ENCODE measurements at regions not wholly inside any gene's neighbourhood (a gene's known extent, or its start where the extent isn't known, plus 50 kb on each side); places are given as distances from the start of the nearest gene placed in this dataset.

GRCh38 chr13:107284173-107284572 lies 716.2 kb upstream of the ARGLU1 start:
- no peak for ATAC-seq
- TF ChIP-seq CTCF (IDR thresholded peaks at IDR 0.05), result no peak
- H3K9me3 ChIP-seq (ENCODE audit: control insufficient read depth, insufficient read depth, low read length), result peaks cover 11% of the 10 kb centered on the region
- H3K4me1 ChIP-seq (ENCODE audit: control insufficient read depth, insufficient read depth, low read length), result no peaks in the 10 kb centered on the region
- Mint-ChIP-seq H3K36me3 (no peaks in the 10 kb centered on the region), H3K4me1 (no peaks in the 10 kb centered on the region), H3K9me3 (peaks cover 13 to 16% of the 10 kb centered on the region in 2 donors), H3K27ac (no peak overlapping the region), H3K27me3 (ENCODE audit: low read depth in 2 of 2) (no peaks in the 10 kb centered on the region), H3K4me3 (no peak overlapping the region)
- H3K4me3 ChIP-seq (ENCODE audit: low read length), result no peak overlapping the region
- H3K27ac ChIP-seq (ENCODE audit: low read length), result no peak overlapping the region
- no peaks in the 10 kb centered on the region for H3K36me3 ChIP-seq (ENCODE audit: control insufficient read depth, insufficient read depth, low read length)
- H3K27me3 ChIP-seq (ENCODE audit: control insufficient read depth, insufficient read depth, low read length), result no peaks in the 10 kb centered on the region
- intact Hi-C loops (cut with micrococcal nuclease), result no loop called here
- no peak for DNase-seq

GRCh38 chr13:107277911-107278310 lies 710.0 kb upstream of the ARGLU1 start:
- WGBS (ENCODE audit: insufficient coverage), result 77% methylated on average over 4 of the region's 6 CpGs
- TF ChIP-seq CTCF (IDR thresholded peaks at IDR 0.05), result no peak
- H3K27me3 Mint-ChIP-seq (ENCODE audit: low read depth in 2 of 2), result no peaks in the 10 kb centered on the region

GRCh38 chr13:107276936-107277335 lies 709.0 kb upstream of the ARGLU1 start:
- H3K27ac Mint-ChIP-seq, result no peak overlapping the region
- no peaks in the 10 kb centered on the region for H3K36me3 ChIP-seq (ENCODE audit: control insufficient read depth, insufficient read depth, low read length)

More at GRCh38 chr13:107277911-107278310, 710.0 kb upstream of the ARGLU1 start:
- H3K4me3 Mint-ChIP-seq, result no peak overlapping the region
- intact Hi-C loops (cut with micrococcal nuclease), result no loop called here
- H3K36me3 ChIP-seq (ENCODE audit: control insufficient read depth, insufficient read depth, low read length), result no peaks in the 10 kb centered on the region
- peaks cover 1% of the 10 kb centered on the region for H3K9me3 ChIP-seq (ENCODE audit: control insufficient read depth, insufficient read depth, low read length)
- no peaks in the 10 kb centered on the region for H3K4me1 ChIP-seq (ENCODE audit: control insufficient read depth, insufficient read depth, low read length)
- no peaks in the 10 kb centered on the region for H3K4me1 Mint-ChIP-seq
- H3K27me3 ChIP-seq (ENCODE audit: control insufficient read depth, insufficient read depth, low read length), result no peaks in the 10 kb centered on the region
- H3K36me3 Mint-ChIP-seq, result no peaks in the 10 kb centered on the region
- H3K27ac Mint-ChIP-seq, result no peak overlapping the region
- H3K9me3 Mint-ChIP-seq, result peaks cover 8 to 16% of the 10 kb centered on the region in 2 donors
- H3K4me3 ChIP-seq (ENCODE audit: low read length), result no peak overlapping the region
- no peak overlapping the region for H3K27ac ChIP-seq (ENCODE audit: low read length)
- no peak for ATAC-seq
- DNase-seq, result no peak

More at GRCh38 chr13:107276936-107277335, 709.0 kb upstream of the ARGLU1 start:
- no peak overlapping the region for H3K4me3 ChIP-seq (ENCODE audit: low read length)
- WGBS (ENCODE audit: insufficient coverage), result no CpG with 5 or more reads among the region's 2 CpGs
- intact Hi-C loops (cut with micrococcal nuclease), result no loop called here
- Mint-ChIP-seq H3K9me3 (peaks cover 8 to 16% of the 10 kb centered on the region in 2 donors), H3K4me1 (no peaks in the 10 kb centered on the region), H3K4me3 (no peak overlapping the region), H3K36me3 (no peaks in the 10 kb centered on the region), H3K27me3 (ENCODE audit: low read depth in 2 of 2) (no peaks in the 10 kb centered on the region)
- DNase-seq, result no peak
- no peaks in the 10 kb centered on the region for H3K27me3 ChIP-seq (ENCODE audit: control insufficient read depth, insufficient read depth, low read length)
- no peak for TF ChIP-seq CTCF (IDR thresholded peaks at IDR 0.05)
- H3K4me1 ChIP-seq (ENCODE audit: control insufficient read depth, insufficient read depth, low read length), result no peaks in the 10 kb centered on the region
- no peaks in the 10 kb centered on the region for H3K9me3 ChIP-seq (ENCODE audit: control insufficient read depth, insufficient read depth, low read length)
- no peak for ATAC-seq
- no peak overlapping the region for H3K27ac ChIP-seq (ENCODE audit: low read length)

Measured in natural killer cell (primary cell).